T-helper 1 cell treated with Interleukin-12 subunit alpha and Interleukin-12 subunit beta and Interleukin-4 antibody, amounts not matched to agents 30 μg/mL and 1 μg/mL, for 36 hours (primary cell): ENCODE measurements at regions not wholly inside any gene's neighbourhood (a gene's known extent, or its start where the extent isn't known, plus 50 kb on each side); places are given as distances from the start of the nearest gene placed in this dataset.
"Not testable (repeated sequence)": the region's sequence is repeated elsewhere in the genome, so short reads cannot be mapped to it uniquely, and the experiment has no call there.

Experiments
- H3K27ac Mint-ChIP-seq: one replicate; pipeline ENCODE4 v1.8.0; 2021; ENCODE audit warnings: mild to moderate bottlenecking, mixed read lengths
- H3K27me3 Mint-ChIP-seq: one replicate; pipeline ENCODE4 v1.8.0; 2021; ENCODE audit warnings: low read depth, mixed read lengths
- H3K36me3 Mint-ChIP-seq: one replicate; pipeline ENCODE4 v1.8.0; 2021; ENCODE audit warnings: low read depth, mixed read lengths
- H3K4me1 Mint-ChIP-seq: one replicate; pipeline ENCODE4 v1.8.0; 2021; ENCODE audit warnings: low read depth, mixed read lengths
- H3K4me3 Mint-ChIP-seq: one replicate; pipeline ENCODE4 v1.8.0; 2021; ENCODE audit warnings: mild to moderate bottlenecking, moderate library complexity, mixed read lengths
- H3K9me3 Mint-ChIP-seq: one replicate; pipeline ENCODE4 v1.8.0; 2021; ENCODE audit warnings: mixed read lengths

DNA sequence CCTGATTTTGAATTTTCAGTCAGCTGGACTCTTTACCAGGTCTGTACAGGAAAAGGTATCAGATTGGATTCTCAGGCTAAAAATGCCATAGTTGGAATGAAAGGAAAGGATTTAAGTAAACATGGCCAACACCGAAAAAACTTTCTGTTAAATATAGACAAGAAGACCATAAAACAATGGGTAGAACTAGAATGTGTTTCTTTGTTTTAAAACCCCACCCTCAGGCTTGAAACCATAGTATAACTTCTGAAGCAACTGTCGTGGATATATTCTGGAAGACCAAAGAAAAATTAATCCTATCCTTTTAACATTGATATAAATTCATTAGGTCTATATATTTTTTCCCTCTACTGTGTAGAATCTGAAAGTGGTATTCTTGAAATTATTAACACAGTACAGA is 118.6 kb upstream of the HAPLN1 start:
- Mint-ChIP-seq H3K27ac (no peak overlapping the region), H3K4me1 (peaks cover 4% of the 10 kb centered on the region), H3K9me3 (peaks cover 8% of the 10 kb centered on the region), H3K4me3 (no peak overlapping the region), H3K36me3 (peaks cover 5% of the 10 kb centered on the region), H3K27me3 (peaks cover 4% of the 10 kb centered on the region)

DNA sequence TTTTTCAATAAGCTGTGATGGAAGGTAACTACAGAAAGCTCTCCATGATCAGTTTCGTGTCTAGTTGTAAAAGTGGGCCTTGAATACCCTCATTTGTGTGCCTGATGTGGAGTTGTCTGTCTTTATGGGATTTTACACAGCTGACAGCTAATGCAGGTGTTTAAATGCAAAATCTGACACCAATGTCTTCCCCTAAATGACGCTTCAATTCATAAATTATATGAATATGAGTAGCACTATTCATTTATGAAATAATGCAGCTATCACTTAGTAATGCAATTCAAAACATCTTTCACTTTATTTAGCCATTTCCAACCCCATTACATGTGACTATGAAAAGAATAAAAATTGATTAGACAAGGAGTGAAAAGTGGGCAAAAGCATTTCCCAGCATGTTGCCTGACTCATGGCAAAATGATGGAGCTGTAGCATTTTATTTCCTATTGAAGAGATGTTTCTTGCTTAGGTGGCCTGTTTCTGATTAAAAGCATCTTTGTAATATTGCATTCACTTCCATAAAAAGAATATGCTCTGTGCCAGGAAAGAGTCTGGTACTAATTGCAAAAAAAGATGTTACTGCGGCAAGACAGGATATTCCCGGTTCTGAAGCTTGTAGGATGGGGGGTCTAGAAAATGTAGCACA is 116.7 kb upstream of the HAPLN1 start:
- H3K4me3 Mint-ChIP-seq: no peak overlapping the region
- no peak overlapping the region for H3K27ac Mint-ChIP-seq
- peaks cover 2% of the 10 kb centered on the region for H3K4me1 Mint-ChIP-seq
- H3K27me3 Mint-ChIP-seq: peaks cover 4% of the 10 kb centered on the region
- H3K9me3 Mint-ChIP-seq: peaks cover 6% of the 10 kb centered on the region
- H3K36me3 Mint-ChIP-seq: peaks cover 5% of the 10 kb centered on the region

DNA sequence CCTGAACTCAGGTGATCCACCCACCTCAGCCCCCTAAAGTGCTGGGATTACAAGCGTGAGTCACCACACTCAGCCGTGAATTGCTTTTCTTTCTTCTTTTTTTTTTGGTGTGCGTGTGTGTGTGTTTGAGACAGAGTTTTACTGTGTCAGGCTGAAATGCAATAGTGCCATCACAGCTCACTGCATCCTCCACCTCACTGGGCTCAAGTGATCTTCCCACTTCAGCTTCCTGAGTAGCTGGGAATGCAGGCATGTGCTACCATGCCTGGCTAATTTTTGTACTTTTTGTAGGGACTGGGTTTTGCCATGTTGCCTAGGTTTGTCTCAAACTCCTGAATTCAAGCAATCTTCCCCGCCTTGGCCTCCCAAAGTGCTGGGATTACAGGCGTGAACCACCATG is 113.7 kb upstream of the HAPLN1 start:
- H3K4me1 Mint-ChIP-seq: no peaks in the 10 kb centered on the region
- no peaks in the 10 kb centered on the region for H3K9me3 Mint-ChIP-seq
- no peak overlapping the region for H3K4me3 Mint-ChIP-seq
- H3K27me3 Mint-ChIP-seq: peaks cover 8% of the 10 kb centered on the region
- H3K36me3 Mint-ChIP-seq: no peaks in the 10 kb centered on the region
- no peak overlapping the region for H3K27ac Mint-ChIP-seq

DNA sequence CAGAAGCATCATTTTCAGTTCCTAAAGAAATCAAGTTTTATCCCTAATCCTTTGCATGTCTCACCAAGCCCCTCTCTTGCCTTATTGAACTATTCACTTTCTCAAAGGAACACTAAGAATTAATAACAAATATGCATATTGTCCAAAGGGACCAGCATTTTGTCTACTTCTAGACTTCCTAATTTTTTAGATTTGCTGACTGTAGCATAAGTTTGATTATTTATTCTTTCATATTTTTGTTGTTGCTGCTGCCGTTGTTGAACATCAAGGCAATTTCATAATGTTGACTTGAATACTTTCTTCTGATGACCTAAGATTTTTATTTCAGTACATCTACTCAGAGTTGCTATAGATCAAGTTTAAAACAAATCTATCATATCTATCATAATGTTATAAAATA is 111.2 kb upstream of the HAPLN1 start:
- Mint-ChIP-seq H3K27me3 (peaks cover 7% of the 10 kb centered on the region), H3K9me3 (no peaks in the 10 kb centered on the region), H3K36me3 (no peaks in the 10 kb centered on the region), H3K4me3 (no peak overlapping the region), H3K27ac (no peak overlapping the region), H3K4me1 (no peaks in the 10 kb centered on the region)

DNA sequence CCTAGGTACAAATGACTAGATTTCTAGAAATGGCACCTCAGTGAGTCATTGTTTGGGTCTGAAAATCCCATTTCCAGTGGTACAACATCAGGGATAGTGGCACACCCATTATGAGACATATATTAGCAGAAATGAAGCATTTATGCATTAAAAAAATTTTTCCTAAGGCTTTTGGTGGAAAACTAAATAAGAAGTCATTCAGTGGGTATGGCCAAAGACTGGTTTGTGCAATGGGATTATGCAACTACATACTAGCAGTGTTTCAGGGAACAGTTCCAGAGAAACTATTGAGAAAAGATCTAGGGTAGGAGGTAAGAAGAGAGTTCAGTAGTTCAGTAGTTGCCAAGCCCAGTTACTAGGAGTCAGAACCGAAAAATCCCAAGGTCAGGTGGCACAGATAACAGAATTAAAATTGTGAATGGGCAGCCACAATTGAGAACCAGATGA is 106.5 kb upstream of the HAPLN1 start:
- Mint-ChIP-seq H3K36me3 (no peaks in the 10 kb centered on the region), H3K27me3 (peaks cover 8% of the 10 kb centered on the region), H3K9me3 (no peaks in the 10 kb centered on the region), H3K27ac (no peak overlapping the region), H3K4me3 (no peak overlapping the region), H3K4me1 (no peaks in the 10 kb centered on the region)

DNA sequence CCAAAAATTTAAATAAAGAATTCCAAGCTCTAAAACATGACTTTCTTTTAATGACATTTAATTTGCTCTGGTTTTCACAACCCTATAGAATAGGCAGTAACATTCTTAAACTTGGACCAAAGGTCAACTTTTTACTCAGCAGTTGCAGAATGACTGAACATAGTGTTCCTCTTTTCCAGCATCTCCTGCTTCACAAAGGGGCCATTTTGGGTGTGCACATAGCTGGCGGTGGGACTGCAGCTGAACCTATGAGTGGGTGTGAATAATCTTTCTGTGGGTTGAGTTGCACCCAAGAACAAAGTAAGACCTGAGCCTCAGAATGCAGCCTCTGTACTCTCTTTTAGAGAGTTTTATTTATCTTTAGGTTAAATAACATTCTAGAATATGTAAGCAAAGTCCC is 96.9 kb upstream of the HAPLN1 start:
- Mint-ChIP-seq H3K36me3 (no peaks in the 10 kb centered on the region), H3K27ac (no peak overlapping the region), H3K9me3 (peaks cover 4% of the 10 kb centered on the region), H3K4me3 (no peak overlapping the region), H3K4me1 (no peaks in the 10 kb centered on the region), H3K27me3 (no peaks in the 10 kb centered on the region)

DNA sequence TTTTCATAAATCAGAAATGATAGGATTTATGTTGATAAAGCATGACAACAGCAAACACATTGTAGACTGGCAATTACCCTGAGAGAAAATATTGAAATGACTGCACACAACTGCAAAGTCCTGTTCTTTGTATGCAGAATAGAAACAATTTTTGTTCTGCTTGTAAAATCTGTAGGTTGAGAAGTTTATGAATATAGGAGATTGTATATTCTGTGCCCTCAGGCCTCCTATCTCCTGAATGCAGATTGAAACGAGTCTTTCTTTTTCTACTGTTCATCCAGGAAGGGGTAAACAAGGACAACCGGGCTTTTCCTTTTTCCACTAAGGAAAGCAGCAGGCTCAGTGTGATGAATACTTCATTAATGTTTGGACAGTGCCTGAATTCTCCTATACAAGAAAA is 95.0 kb upstream of the HAPLN1 start:
- H3K9me3 Mint-ChIP-seq: peaks cover 3% of the 10 kb centered on the region
- no peaks in the 10 kb centered on the region for H3K27me3 Mint-ChIP-seq
- no peaks in the 10 kb centered on the region for H3K4me1 Mint-ChIP-seq
- no peak overlapping the region for H3K4me3 Mint-ChIP-seq
- H3K36me3 Mint-ChIP-seq: no peaks in the 10 kb centered on the region
- H3K27ac Mint-ChIP-seq: no peak overlapping the region

DNA sequence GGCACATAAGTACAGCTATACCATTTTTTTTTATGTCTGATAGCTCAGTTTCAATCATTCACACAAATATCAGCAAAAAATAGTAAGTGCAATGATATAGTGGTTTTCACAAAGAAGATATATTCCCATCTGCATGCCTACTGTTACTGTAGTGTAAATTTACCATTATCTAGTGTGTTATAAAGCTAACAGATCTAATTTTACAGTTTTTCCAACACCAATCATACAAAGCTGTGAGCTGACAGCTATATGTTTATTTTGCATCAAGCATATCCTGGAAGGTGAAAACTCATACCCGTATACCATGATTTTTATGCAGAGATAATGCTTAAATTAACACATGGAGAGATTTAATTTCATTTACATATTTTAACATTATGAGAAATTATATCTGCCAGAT is 89.9 kb upstream of the HAPLN1 start:
- H3K4me1 Mint-ChIP-seq: no peaks in the 10 kb centered on the region
- no peak overlapping the region for H3K27ac Mint-ChIP-seq
- no peak overlapping the region for H3K4me3 Mint-ChIP-seq
- H3K36me3 Mint-ChIP-seq: no peaks in the 10 kb centered on the region
- no peaks in the 10 kb centered on the region for H3K27me3 Mint-ChIP-seq
- H3K9me3 Mint-ChIP-seq: no peaks in the 10 kb centered on the region

DNA sequence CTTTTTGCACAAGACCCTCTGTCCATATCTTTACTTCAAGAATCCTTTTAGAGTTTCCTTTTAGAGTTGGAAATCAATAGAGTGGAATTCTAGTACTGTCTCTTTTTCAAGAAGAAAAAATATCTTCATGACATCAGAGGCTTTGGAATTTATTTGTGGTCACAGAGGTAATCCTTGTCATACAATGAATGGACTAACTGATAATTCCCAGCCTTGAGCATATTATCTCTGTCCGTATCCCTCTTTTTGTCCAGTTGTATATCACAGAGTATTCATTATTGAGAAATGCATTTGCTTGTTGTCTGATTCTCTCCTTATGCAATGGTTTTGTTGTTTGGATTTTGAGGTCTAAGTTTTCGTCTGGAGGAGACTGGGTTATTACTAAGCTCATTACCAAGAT is 82.0 kb upstream of the HAPLN1 start:
- Mint-ChIP-seq H3K36me3 (no peaks in the 10 kb centered on the region), H3K27ac (no peak overlapping the region)

DNA sequence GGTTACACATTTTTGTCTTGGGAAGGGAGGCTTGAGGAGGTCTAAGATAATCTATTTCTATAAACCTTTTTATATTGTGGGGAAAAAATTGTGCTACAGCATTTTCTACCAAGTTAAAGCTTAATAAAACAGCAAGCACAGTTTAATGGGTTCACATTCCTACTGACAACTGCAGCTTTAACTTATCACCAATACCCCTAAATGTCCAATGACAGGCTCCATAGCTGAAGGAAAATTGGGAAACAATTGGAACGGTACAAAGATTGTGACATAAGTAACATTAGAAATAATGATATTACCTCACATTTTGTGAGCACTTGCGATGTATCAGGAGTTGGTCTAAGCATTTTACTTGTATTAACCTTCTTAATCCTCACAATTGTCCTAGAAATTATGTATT is 79.5 kb upstream of the HAPLN1 start:
- Mint-ChIP-seq H3K4me3 (no peak overlapping the region), H3K27ac (no peak overlapping the region), H3K27me3 (no peaks in the 10 kb centered on the region), H3K4me1 (no peaks in the 10 kb centered on the region), H3K9me3 (peaks cover 6% of the 10 kb centered on the region), H3K36me3 (no peaks in the 10 kb centered on the region)

More for the DNA sequence above, 82.0 kb upstream of the HAPLN1 start:
- Mint-ChIP-seq H3K9me3 (no peaks in the 10 kb centered on the region), H3K4me1 (no peaks in the 10 kb centered on the region), H3K4me3 (no peak overlapping the region), H3K27me3 (no peaks in the 10 kb centered on the region)

DNA sequence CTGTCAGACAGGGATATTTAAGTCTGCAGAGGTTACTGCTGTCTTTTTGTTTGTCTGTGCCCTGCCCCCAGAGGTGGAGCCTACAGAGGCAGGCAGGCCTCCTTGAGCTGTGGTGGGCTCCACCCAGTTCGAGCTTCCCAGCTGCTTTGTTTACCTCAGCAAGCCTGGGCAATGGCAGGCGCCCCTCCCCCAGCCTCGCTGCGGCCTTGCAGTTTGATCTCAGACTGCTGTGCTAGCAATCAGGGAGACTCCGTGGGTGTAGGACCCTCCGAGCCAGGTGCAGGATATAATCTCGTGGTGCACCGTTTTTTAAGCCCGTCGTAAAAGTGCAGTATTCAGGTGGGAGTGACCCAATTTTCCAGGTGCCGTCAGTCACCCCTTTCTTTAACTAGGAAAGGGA is 78.4 kb upstream of the HAPLN1 start:
- H3K4me3 Mint-ChIP-seq, H3K27me3 Mint-ChIP-seq: not testable (repeated sequence)

DNA sequence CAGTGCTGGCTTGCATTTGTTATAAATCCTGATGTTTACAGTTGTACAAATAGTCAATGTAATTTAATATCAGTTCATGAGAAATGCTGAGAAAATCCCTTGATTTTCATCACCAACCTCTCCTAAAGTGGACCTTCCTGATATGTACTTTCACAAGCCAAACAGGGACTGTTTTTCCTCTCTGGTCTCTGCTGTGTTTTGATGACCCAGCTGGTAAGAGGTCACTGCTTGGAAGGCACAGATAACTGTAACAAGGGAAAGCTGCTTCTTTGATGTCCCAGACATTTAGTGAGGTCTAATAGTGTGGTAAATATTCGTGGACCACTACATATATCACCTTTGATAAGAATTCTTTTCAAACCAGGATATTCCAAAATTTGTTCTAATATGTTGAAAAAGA is 68.7 kb upstream of the HAPLN1 start:
- no peaks in the 10 kb centered on the region for H3K4me1 Mint-ChIP-seq
- H3K9me3 Mint-ChIP-seq: no peaks in the 10 kb centered on the region
- H3K4me3 Mint-ChIP-seq: no peak overlapping the region
- H3K27me3 Mint-ChIP-seq: no peaks in the 10 kb centered on the region
- no peak overlapping the region for H3K27ac Mint-ChIP-seq
- no peaks in the 10 kb centered on the region for H3K36me3 Mint-ChIP-seq

More for the DNA sequence above, 78.4 kb upstream of the HAPLN1 start:
- H3K36me3 Mint-ChIP-seq, H3K4me1 Mint-ChIP-seq, H3K9me3 Mint-ChIP-seq, H3K27ac Mint-ChIP-seq: not testable (repeated sequence)

DNA sequence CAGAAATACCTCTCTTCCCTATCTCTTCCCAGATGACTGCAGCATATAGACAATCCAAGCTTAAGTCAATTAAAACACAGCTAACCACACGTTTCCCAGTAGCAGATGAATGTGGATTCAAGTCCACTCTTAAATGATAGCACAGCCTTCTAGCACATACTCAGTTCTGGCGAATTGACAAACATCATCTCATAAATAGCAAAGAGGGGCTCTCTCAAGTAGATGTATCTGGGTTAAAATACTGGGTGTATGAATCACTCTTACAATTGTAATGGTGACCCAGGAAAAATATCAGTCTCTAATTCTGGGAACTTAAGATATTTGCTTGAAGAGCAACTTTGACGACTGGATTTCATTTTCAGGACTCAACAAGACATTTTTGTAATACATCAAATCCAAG is 67.0 kb upstream of the HAPLN1 start:
- Mint-ChIP-seq H3K4me1 (no peaks in the 10 kb centered on the region), H3K4me3 (no peak overlapping the region), H3K9me3 (no peaks in the 10 kb centered on the region), H3K27ac (no peak overlapping the region), H3K36me3 (no peaks in the 10 kb centered on the region), H3K27me3 (no peaks in the 10 kb centered on the region)

DNA sequence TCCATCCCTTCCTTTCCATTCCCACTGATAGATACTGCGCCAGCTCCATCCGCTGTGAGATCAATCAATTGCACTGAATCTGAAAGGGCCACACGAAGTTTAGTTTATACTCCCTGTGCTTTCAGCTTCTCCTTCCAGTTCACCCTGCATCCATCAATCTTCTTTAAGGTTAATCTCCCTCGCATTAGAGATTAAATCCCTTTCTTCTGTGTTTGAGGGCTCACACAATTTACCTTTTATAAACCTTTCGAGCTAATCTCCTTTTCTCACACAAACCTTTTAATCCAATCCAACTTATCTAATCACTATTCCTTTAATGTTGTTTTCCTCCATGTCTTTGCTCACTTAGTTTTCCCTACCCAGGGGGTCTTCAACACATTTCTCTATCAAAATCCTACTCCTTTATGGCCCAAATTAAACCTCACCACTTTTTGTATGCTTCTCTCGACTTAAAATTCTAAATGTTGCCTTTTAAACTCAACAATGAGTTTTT is 64.6 kb upstream of the HAPLN1 start:
- no peaks in the 10 kb centered on the region for H3K27me3 Mint-ChIP-seq
- no peaks in the 10 kb centered on the region for H3K36me3 Mint-ChIP-seq
- H3K4me1 Mint-ChIP-seq: no peaks in the 10 kb centered on the region
- no peak overlapping the region for H3K4me3 Mint-ChIP-seq
- H3K9me3 Mint-ChIP-seq: no peaks in the 10 kb centered on the region
- H3K27ac Mint-ChIP-seq: no peak overlapping the region

DNA sequence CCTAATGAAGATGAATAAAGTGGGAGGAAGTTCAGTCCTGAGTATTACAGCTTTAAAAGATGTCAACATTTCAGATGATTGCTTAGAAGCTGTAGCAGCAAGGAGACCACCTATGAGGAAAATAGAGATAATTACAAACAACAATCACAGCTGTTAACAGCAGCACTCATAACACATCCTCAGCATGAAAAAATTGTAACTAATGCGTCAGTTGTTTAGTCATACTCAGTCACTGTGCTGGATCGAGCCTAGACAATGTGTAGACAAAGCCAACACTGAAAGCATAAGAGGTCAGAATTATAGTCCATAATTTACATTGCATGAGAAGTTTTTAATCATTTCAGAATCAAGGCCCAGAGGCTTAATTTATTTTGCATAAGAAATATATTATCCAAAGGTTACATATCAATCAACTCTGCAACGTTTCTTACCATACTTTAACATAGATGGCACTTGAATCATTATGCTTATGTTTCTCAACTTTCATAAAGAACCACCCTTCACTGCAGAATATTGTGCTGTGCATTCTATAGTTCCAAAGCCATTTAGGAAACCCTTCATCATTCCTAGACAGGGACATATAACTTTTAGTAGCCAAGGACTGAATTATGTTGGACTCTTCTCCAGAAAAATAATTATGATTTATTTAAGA is 60.2 kb upstream of the HAPLN1 start:
- Mint-ChIP-seq H3K4me3 (no peak overlapping the region), H3K9me3 (no peaks in the 10 kb centered on the region), H3K36me3 (no peaks in the 10 kb centered on the region), H3K4me1 (no peaks in the 10 kb centered on the region), H3K27ac (no peak overlapping the region), H3K27me3 (no peaks in the 10 kb centered on the region)
